ENCODE measurements at regions not wholly inside any gene's neighbourhood (a gene's known extent, or its start where the extent isn't known, plus 50 kb on each side); places are given as distances from the start of the nearest gene placed in this dataset.
"Not testable (repeated sequence)": the region's sequence is repeated elsewhere in the genome, so short reads cannot be mapped to it uniquely, and the experiment has no call there.

DNA sequence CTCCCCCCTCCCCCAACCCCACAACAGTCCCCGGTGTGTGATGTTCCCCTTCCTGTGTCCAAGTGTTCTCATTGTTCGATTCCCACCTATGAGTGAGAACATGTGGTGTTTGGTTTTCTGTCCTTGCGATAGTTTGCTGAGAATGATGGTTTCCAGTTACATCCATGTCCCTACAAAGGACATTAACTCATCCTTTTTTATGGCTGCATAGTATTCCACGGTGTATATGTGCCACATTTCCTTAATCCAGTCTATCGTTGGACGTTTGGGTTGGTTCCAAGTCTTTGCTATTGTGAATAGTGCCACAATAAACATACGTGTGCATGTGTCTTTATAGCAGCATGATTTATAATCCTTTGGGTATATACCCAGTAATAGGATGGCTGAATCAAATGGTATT lies 107.3 kb downstream of the ZNF648 start:
- H3K9me2 ChIP-seq (replicated peaks; ENCODE audit: insufficient read depth); H3K4me3 ChIP-seq; H3K9me3 ChIP-seq (ENCODE audit: low read depth); H3K36me3 ChIP-seq (replicated peaks; ENCODE audit: insufficient read depth, low read depth); H3K27ac ChIP-seq; H4K20me1 ChIP-seq (ENCODE audit: insufficient read depth, poor library complexity, severe bottlenecking); H3K27me3 ChIP-seq; DNase-seq (ENCODE audit: low spot score); H3K4me1 ChIP-seq (ENCODE audit: insufficient read depth); H3K4me2 ChIP-seq; H2AFZ ChIP-seq; H3K79me2 ChIP-seq: not testable (repeated sequence)
- WGBS (ENCODE audit: low lambda C conversion rate, missing lambda C conversion rate): 95% methylated on average over 7 of the region's 7 CpGs

DNA sequence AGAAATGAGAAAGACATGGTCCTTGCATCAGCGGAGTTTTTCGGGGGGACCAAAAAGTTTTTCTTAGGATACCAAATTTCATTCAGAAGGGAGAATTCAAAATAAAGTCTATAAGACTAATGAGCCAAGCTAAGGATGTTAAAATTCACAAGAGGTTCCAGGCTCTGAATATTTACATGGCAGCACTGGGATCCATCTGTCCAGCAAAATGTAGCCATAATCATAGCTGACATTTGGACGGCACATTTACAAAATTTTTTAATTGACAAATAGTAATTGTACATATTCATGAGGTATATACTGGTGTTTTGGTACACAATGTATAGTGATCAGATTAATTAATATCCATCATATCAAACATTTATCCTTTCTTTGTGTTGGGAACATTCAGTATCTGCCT lies 107.9 kb downstream of the ZNF648 start:
- TF ChIP-seq EZH2phosphoT487 (IDR thresholded peaks at IDR 0.05; ENCODE audit: low read depth, severe bottlenecking, unreplicated experiment) (no peak), EZH2 (IDR thresholded peaks at IDR 0.05; ENCODE audit: borderline replicate concordance) (no peak)
- TF ChIP-seq, protein P1, sequence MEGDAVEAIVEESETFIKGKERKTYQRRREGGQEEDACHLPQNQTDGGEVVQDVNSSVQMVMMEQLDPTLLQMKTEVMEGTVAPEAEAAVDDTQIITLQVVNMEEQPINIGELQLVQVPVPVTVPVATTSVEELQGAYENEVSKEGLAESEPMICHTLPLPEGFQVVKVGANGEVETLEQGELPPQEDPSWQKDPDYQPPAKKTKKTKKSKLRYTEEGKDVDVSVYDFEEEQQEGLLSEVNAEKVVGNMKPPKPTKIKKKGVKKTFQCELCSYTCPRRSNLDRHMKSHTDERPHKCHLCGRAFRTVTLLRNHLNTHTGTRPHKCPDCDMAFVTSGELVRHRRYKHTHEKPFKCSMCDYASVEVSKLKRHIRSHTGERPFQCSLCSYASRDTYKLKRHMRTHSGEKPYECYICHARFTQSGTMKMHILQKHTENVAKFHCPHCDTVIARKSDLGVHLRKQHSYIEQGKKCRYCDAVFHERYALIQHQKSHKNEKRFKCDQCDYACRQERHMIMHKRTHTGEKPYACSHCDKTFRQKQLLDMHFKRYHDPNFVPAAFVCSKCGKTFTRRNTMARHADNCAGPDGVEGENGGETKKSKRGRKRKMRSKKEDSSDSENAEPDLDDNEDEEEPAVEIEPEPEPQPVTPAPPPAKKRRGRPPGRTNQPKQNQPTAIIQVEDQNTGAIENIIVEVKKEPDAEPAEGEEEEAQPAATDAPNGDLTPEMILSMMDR (IDR thresholded peaks at IDR 0.05; ENCODE audit: poor library complexity): no peak
- Histone ChIP-seq H3K27me3 (peaks cover 4% of the 10 kb centered on the region), H3K27ac (no peak overlapping the region), H3K36me3 (replicated peaks; ENCODE audit: insufficient read depth, low read depth) (no peaks in the 10 kb centered on the region), H3K79me2 (no peaks in the 10 kb centered on the region), H4K20me1 (ENCODE audit: insufficient read depth, poor library complexity, severe bottlenecking) (no peaks in the 10 kb centered on the region), H3K4me1 (ENCODE audit: insufficient read depth) (no peaks in the 10 kb centered on the region), H3K4me2 (no peak overlapping the region), H3K9me2 (replicated peaks; ENCODE audit: insufficient read depth) (no peaks in the 10 kb centered on the region), H2AFZ (no peak overlapping the region), H3K9me3 (ENCODE audit: low read depth) (no peaks in the 10 kb centered on the region), H3K4me3 (no peak overlapping the region)
- DNase-seq (ENCODE audit: low spot score): no peak
- 91% methylated on average over 3 of the region's 3 CpGs for WGBS (ENCODE audit: low lambda C conversion rate, missing lambda C conversion rate)

DNA sequence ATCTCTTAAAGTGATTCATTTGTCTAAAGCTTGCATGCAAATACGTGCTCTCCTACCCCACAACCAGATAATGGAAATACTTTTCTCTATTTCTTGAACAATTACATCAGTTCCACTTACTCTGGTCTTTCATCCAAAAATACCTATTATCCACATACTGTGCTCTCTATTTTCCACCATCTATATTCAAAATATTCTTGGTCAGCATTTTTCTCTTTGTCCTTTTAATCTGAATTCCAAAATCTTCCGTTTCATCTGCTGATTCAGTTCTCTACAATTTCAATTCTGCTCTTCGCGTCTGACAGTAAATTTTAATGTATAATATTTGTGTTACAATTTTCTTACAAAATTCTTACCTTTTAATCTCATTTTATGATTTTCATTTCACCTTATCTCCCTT lies 110.3 kb downstream of the ZNF648 start:
- TF ChIP-seq, protein P1 (IDR thresholded peaks at IDR 0.05; ENCODE audit: poor library complexity): no peak
- TF ChIP-seq EZH2phosphoT487 (IDR thresholded peaks at IDR 0.05; ENCODE audit: low read depth, severe bottlenecking, unreplicated experiment) (no peak), EZH2 (IDR thresholded peaks at IDR 0.05; ENCODE audit: borderline replicate concordance) (no peak)
- Histone ChIP-seq H3K4me3 (no peak overlapping the region), H3K36me3 (replicated peaks; ENCODE audit: insufficient read depth, low read depth) (no peaks in the 10 kb centered on the region), H3K27ac (no peak overlapping the region), H2AFZ (no peak overlapping the region), H3K9me3 (ENCODE audit: low read depth) (no peaks in the 10 kb centered on the region), H4K20me1 (ENCODE audit: insufficient read depth, poor library complexity, severe bottlenecking) (no peaks in the 10 kb centered on the region), H3K4me2 (no peak overlapping the region), H3K4me1 (ENCODE audit: insufficient read depth) (no peaks in the 10 kb centered on the region), H3K9me2 (replicated peaks; ENCODE audit: insufficient read depth) (no peaks in the 10 kb centered on the region), H3K79me2 (no peaks in the 10 kb centered on the region), H3K27me3 (peaks cover 4% of the 10 kb centered on the region)
- no peak for DNase-seq (ENCODE audit: low spot score)
- 86% methylated on average over 4 of the region's 4 CpGs for WGBS (ENCODE audit: low lambda C conversion rate, missing lambda C conversion rate)

DNA sequence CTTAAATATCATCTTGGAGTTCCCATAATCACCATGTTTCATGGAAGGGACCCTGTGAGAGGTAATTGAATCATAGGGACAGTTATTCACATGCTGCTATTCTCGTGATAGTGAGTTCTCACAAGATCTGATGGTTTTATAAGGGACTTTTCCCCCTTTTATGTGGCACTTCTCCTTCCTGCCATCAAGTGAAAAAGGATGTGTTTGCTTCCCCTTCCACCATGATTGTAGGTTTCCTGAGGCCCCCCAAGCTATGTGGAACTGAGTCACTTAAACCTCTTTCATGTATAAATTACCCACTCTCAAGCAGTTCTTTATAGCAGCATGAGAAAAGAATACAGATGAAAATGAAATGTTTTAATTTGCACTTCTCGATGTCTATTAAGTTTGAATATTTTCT lies 112.0 kb downstream of the ZNF648 start:
- H3K79me2 ChIP-seq: no peaks in the 10 kb centered on the region
- 76% methylated on average over 2 of the region's 2 CpGs for WGBS (ENCODE audit: low lambda C conversion rate, missing lambda C conversion rate)
- TF ChIP-seq EZH2phosphoT487 (IDR thresholded peaks at IDR 0.05; ENCODE audit: low read depth, severe bottlenecking, unreplicated experiment): no peak
- no peak for TF ChIP-seq EZH2 (IDR thresholded peaks at IDR 0.05; ENCODE audit: borderline replicate concordance)
- TF ChIP-seq, protein P1 (IDR thresholded peaks at IDR 0.05; ENCODE audit: poor library complexity): no peak

More for the DNA sequence above, 112.0 kb downstream of the ZNF648 start:
- no peaks in the 10 kb centered on the region for H3K36me3 ChIP-seq (replicated peaks; ENCODE audit: insufficient read depth, low read depth)
- no peaks in the 10 kb centered on the region for H3K4me1 ChIP-seq (ENCODE audit: insufficient read depth)
- H3K27me3 ChIP-seq: peaks cover 4% of the 10 kb centered on the region
- H3K27ac ChIP-seq: no peak overlapping the region
- no peak overlapping the region for H3K4me3 ChIP-seq
- no peaks in the 10 kb centered on the region for H3K9me2 ChIP-seq (replicated peaks; ENCODE audit: insufficient read depth)
- no peak overlapping the region for H2AFZ ChIP-seq
- H3K4me2 ChIP-seq: no peak overlapping the region
- no peaks in the 10 kb centered on the region for H4K20me1 ChIP-seq (ENCODE audit: insufficient read depth, poor library complexity, severe bottlenecking)
- no peak for DNase-seq (ENCODE audit: low spot score)
- no peaks in the 10 kb centered on the region for H3K9me3 ChIP-seq (ENCODE audit: low read depth)
